ENCODE measurements at regions not wholly inside any gene's neighbourhood (a gene's known extent, or its start where the extent isn't known, plus 50 kb on each side); places are given as distances from the start of the nearest gene placed in this dataset.

GRCh38 chr15:25268166-25268565, 170.7 kb downstream of the UBE3A start:
- no peak overlapping the region for H3K27ac ChIP-seq (ENCODE audit: low read length)
- no peak overlapping the region for H3K4me2 ChIP-seq (ENCODE audit: low read length)
- no TSS peak for BruUV-seq (replicated peaks)
- no peak overlapping the region for H3K4me3 ChIP-seq (ENCODE audit: low read length)
- no peaks in the 10 kb centered on the region for H3K4me1 ChIP-seq (ENCODE audit: insufficient read depth, low read length)
- intact Hi-C loops (cut with micrococcal nuclease) = no loop called here
- CTCF ChIA-PET = no interaction called here
- no peak overlapping the region for H3K9ac ChIP-seq (ENCODE audit: low read length)
- H3K79me2 ChIP-seq (ENCODE audit: low read length) = no peaks in the 10 kb centered on the region
- POLR2A ChIA-PET (ENCODE audit: unreplicated experiment) = no interaction called here
- H3K27me3 ChIP-seq (ENCODE audit: low read length) = no peaks in the 10 kb centered on the region
- no peaks in the 10 kb centered on the region for H4K20me1 ChIP-seq (ENCODE audit: low read length)
- H3K36me3 ChIP-seq (ENCODE audit: low read depth, low read length) = no peaks in the 10 kb centered on the region
- no peak overlapping the region for H2AFZ ChIP-seq (ENCODE audit: low read length)
- no peaks in the 10 kb centered on the region for H3K9me2 ChIP-seq (replicated peaks; ENCODE audit: low read length)
- DNase-seq (peak; percentile 14), ATAC-seq (no peak)
- TF ChIP-seq EZH2 (IDR thresholded peaks at IDR 0.05; ENCODE audit: low read length, unreplicated experiment) (no peak), CTCF (conservative IDR thresholded peaks at IDR 0.05; ENCODE audit: low read depth, low read length) (peak; percentile 52)
- peaks cover 13% of the 10 kb centered on the region; the same call in 1 of the 2 replicates for H3K9me3 ChIP-seq (ENCODE audit: low read length)
- H3F3A ChIP-seq (ENCODE audit: low read length, unreplicated experiment) = no peaks in the 10 kb centered on the region

Data from PC-3 (cell line).